ENCODE measurements at regions not wholly inside any gene's neighbourhood (a gene's known extent, or its start where the extent isn't known, plus 50 kb on each side); places are given as distances from the start of the nearest gene placed in this dataset.

- no peak for TF ChIP-seq CTCF (IDR thresholded peaks at IDR 0.05; ENCODE audit: poor library complexity)
- no peak for TF ChIP-seq EZH2phosphoT487 (IDR thresholded peaks at IDR 0.05; ENCODE audit: low read depth, severe bottlenecking, unreplicated experiment)
- TF ChIP-seq EZH2 (IDR thresholded peaks at IDR 0.05; ENCODE audit: borderline replicate concordance): no peak
- Histone ChIP-seq H3K9me3 (ENCODE audit: low read depth) (no peaks in the 10 kb centered on the region), H3K4me2 (no peak overlapping the region), H3K79me2 (no peaks in the 10 kb centered on the region), H4K20me1 (ENCODE audit: insufficient read depth, poor library complexity, severe bottlenecking) (no peaks in the 10 kb centered on the region), H3K9me2 (replicated peaks; ENCODE audit: insufficient read depth) (no peaks in the 10 kb centered on the region), H3K4me1 (ENCODE audit: insufficient read depth) (no peaks in the 10 kb centered on the region), H3K4me3 (no peak overlapping the region), H3K36me3 (replicated peaks; ENCODE audit: insufficient read depth, low read depth) (no peaks in the 10 kb centered on the region), H3K27me3 (no peaks in the 10 kb centered on the region), H2AFZ (no peak overlapping the region), H3K27ac (no peak overlapping the region)
- no peak for DNase-seq (ENCODE audit: low spot score)
- WGBS (ENCODE audit: low lambda C conversion rate, missing lambda C conversion rate): 57% methylated on average over 2 of the region's 2 CpGs
Observed at GRCh38 chrX:145751943-145752342, 65.7 kb upstream of the SLITRK2 start.

All from hepatocyte (in vitro differentiated cells).